ENCODE measurements at regions not wholly inside any gene's neighbourhood (a gene's known extent, or its start where the extent isn't known, plus 50 kb on each side); places are given as distances from the start of the nearest gene placed in this dataset.

DNA sequence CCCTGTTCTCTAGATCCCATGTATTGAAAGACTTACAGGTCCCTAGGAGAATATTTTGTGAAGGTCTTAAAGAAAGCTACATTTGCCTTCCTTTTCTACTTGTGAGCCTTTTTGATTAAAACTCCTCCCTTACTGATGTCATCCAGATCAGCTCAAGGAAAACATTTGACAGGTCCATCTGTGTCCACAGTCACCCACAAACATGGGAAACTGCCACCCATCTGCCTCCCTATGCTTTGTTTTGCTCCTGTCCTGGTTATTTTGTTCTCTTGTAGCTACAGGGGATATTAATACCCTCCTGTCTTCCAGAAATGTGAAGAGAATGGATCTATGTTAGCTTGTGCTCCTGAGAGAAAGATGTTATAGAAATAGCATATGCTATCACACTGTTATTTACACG lies 203.6 kb upstream of the GALNT5 start (continued):
- TF ChIP-seq, protein P1, sequence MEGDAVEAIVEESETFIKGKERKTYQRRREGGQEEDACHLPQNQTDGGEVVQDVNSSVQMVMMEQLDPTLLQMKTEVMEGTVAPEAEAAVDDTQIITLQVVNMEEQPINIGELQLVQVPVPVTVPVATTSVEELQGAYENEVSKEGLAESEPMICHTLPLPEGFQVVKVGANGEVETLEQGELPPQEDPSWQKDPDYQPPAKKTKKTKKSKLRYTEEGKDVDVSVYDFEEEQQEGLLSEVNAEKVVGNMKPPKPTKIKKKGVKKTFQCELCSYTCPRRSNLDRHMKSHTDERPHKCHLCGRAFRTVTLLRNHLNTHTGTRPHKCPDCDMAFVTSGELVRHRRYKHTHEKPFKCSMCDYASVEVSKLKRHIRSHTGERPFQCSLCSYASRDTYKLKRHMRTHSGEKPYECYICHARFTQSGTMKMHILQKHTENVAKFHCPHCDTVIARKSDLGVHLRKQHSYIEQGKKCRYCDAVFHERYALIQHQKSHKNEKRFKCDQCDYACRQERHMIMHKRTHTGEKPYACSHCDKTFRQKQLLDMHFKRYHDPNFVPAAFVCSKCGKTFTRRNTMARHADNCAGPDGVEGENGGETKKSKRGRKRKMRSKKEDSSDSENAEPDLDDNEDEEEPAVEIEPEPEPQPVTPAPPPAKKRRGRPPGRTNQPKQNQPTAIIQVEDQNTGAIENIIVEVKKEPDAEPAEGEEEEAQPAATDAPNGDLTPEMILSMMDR (conservative IDR thresholded peaks at IDR 0.05; ENCODE audit: low read depth, low read length) = no peak

DNA sequence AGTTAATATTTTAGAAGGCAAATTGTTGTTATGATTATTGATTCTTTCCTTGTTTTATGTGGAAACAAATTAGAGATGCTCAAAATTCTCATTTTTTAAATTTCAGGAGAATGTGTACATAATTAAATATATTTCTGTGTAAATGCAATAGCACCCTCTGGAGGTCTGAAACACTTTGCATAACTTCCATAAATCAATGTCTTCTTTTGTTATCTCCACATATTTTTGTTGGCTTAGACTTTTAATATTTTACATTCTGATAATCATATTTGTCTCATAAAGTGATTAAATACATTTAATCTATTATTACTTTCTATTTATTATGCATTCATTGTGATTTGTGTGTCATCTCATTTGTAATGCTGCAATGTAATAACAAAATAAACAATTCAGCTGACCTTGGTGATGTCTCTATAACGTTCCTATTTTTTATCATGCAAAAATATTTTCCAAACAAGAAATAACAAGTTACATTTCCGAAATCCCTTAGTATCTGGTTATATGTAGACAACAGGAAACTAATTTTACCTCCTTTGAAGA lies 201.8 kb upstream of the GALNT5 start:
- no peaks in the 10 kb centered on the region for H3K79me1 ChIP-seq (ENCODE audit: low read depth in 1 of 2, low read length in 2 of 2)
- H2AFZ ChIP-seq (replicated peaks; ENCODE audit: low read length, poor library complexity) = no peak overlapping the region
- H3K9me1 ChIP-seq (ENCODE audit: insufficient read depth, low read length) = peaks cover 6% of the 10 kb centered on the region
- peak overlapping the region; percentile 42; the same call in 1 of the 2 replicates for H3K27ac ChIP-seq (ENCODE audit: insufficient read depth, low read length)
- H2BK15ac ChIP-seq (ENCODE audit: low read depth, low read length) = no peak overlapping the region
- H3K9ac ChIP-seq (ENCODE audit: low read depth, low read length) = no peak overlapping the region; the same call in 1 of the 2 replicates
- H3K9me3 ChIP-seq (ENCODE audit: control insufficient read depth, insufficient read depth, low read length) = no peaks in the 10 kb centered on the region
- no peak overlapping the region for H2AK9ac ChIP-seq (replicated peaks; ENCODE audit: low read depth, low read length, poor library complexity)
- no peak overlapping the region for H2BK120ac ChIP-seq (ENCODE audit: low read depth, low read length)
- no peak overlapping the region for H4K5ac ChIP-seq (ENCODE audit: low read depth, low read length)
- no peak overlapping the region for H3K14ac ChIP-seq (replicated peaks; ENCODE audit: low read depth, low read length)
- H2BK20ac ChIP-seq (ENCODE audit: low read depth, low read length) = no peak overlapping the region; the same call in 1 of the 2 replicates
- H3K4me3 ChIP-seq (ENCODE audit: insufficient read depth, low read depth, low read length) = no peak overlapping the region
- H3K23ac ChIP-seq (ENCODE audit: low read depth, low read length) = no peak overlapping the region
- ATAC-seq (ENCODE audit: low read depth) (0 out of 2 replicates have a peak, but pooled peaks have one; percentile 19), DNase-seq (peak; percentile 53)
- no CpG with 5 or more reads among the region's 2 CpGs for WGBS, 2 experiments (ENCODE audit: extremely low coverage in 2 of 2, insufficient read length in 1 of 2)
- no peaks in the 10 kb centered on the region for H3K27me3 ChIP-seq (ENCODE audit: control insufficient read depth, insufficient read depth, low read length)
- intact Hi-C loops (cut with micrococcal nuclease) = loop anchor here (1.0 to 5.0 kb wide), 7 partner anchors 127 to 1678 kb away; no protein-coding TSS in a partner anchor
- H3K56ac ChIP-seq (ENCODE audit: extremely low read depth, insufficient read depth, low read length) = no peak overlapping the region; the same call in 1 of the 2 replicates
- no peak overlapping the region for H4K91ac ChIP-seq (ENCODE audit: insufficient read depth, low read depth, low read length)
- H3K18ac ChIP-seq (ENCODE audit: low read depth, low read length) = no peak overlapping the region
- H3K4ac ChIP-seq (ENCODE audit: low read depth, low read length) = no peak overlapping the region
- no peak overlapping the region for H4K8ac ChIP-seq (ENCODE audit: low read depth in 2 of 2, low read length in 2 of 2)
- dilution Hi-C loops (cut with HindIII; ENCODE audit: low sequenced_read_pairs, unreplicated experiment) = no loop called here
- peak overlapping the region; percentile 77 for H2BK5ac ChIP-seq (ENCODE audit: low read depth, low read length, poor library complexity, severe bottlenecking)
- in situ Hi-C loops (cut with MboI; ENCODE audit: low sequenced_read_pairs) = loop anchor here (5.0 to 25.0 kb wide), 2 partner anchors 117 to 718 kb away; partner anchors contain the start of gene NR4A2
- H3K4me2 ChIP-seq (ENCODE audit: low read depth, low read length) = peak overlapping the region; percentile 55; the same call in 1 of the 2 replicates
- POLR2A ChIA-PET (ENCODE audit: unreplicated experiment) = no interaction called here
- TF ChIP-seq, protein P1 (conservative IDR thresholded peaks at IDR 0.05; ENCODE audit: low read depth, low read length) = peak; percentile 57
- TF ChIP-seq, protein P2, sequence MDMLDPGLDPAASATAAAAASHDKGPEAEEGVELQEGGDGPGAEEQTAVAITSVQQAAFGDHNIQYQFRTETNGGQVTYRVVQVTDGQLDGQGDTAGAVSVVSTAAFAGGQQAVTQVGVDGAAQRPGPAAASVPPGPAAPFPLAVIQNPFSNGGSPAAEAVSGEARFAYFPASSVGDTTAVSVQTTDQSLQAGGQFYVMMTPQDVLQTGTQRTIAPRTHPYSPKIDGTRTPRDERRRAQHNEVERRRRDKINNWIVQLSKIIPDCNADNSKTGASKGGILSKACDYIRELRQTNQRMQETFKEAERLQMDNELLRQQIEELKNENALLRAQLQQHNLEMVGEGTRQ (IDR thresholded peaks at IDR 0.05; ENCODE audit: low read depth, low read length) = no peak
- TF ChIP-seq SMC3 (IDR thresholded peaks at IDR 0.05; ENCODE audit: low read depth, low read length) (peak; percentile 46), BHLHE40 (IDR thresholded peaks at IDR 0.05; ENCODE audit: low read depth, low read length) (no peak), CEBPB (IDR thresholded peaks at IDR 0.05; ENCODE audit: low read depth, low read length) (no peak), FOS (IDR thresholded peaks at IDR 0.05; ENCODE audit: low read depth, low read length) (no peak), RAD21 (IDR thresholded peaks at IDR 0.05; ENCODE audit: low read length) (peak; percentile 58)
- peaks cover 7% of the 10 kb centered on the region for H3K4me1 ChIP-seq (ENCODE audit: control insufficient read depth, insufficient read depth, low read length)
- BruUV-seq (replicated peaks) = no TSS peak
- H4K20me1 ChIP-seq (ENCODE audit: insufficient read depth, low read length) = no peaks in the 10 kb centered on the region
- H3K36me3 ChIP-seq (ENCODE audit: control insufficient read depth, insufficient read depth, low read length) = no peaks in the 10 kb centered on the region
- H2AK5ac ChIP-seq (ENCODE audit: low read depth, low read length) = no peak overlapping the region
- CTCF ChIA-PET = interaction anchor here (0.6 to 1.7 kb wide), 7 partner anchors 26 to 721 kb away, joined by 3 to 9 read pairs (median 4); no protein-coding TSS in a partner anchor

Data from IMR-90 (cell line).